Stimulated activated CD8-positive, alpha-beta memory T cell treated with anti-CD3 and anti-CD28 coated beads, Interleukin-15, amount 100 ng/mL, for 24 hours (primary cell): ENCODE measurements at regions not wholly inside any gene's neighbourhood (a gene's known extent, or its start where the extent isn't known, plus 50 kb on each side); places are given as distances from the start of the nearest gene placed in this dataset.

Source experiments
- DNase-seq: peaks from one replicate; pipeline ENCODE4 v3.0.0-alpha.2; 2020; ENCODE audit warnings: low read depth

- DNase-seq, result no peak
Measured at GRCh38 chr1:38718031-38718430, 141.5 kb downstream of the RRAGC start.

- DNase-seq, result no peak
Measured at GRCh38 chr1:38716229-38716628, 143.3 kb downstream of the RRAGC start.

GRCh38 chr1:38715415-38715814, 144.2 kb downstream of the RRAGC start:
- no peak for DNase-seq

GRCh38 chr1:38712046-38712445, 147.5 kb downstream of the RRAGC start:
- DNase-seq, result no peak

GRCh38 chr1:38708701-38709258, 150.8 kb downstream of the RRAGC start:
- no peak for DNase-seq

GRCh38 chr1:38701088-38701487, 158.5 kb downstream of the RRAGC start:
- DNase-seq, result no peak

- no peak for DNase-seq
Measured at GRCh38 chr1:38700077-38700470, 159.5 kb downstream of the RRAGC start.

GRCh38 chr1:38699330-38700076, 160.1 kb downstream of the RRAGC start:
- no peak for DNase-seq

- no peak for DNase-seq
Measured at GRCh38 chr1:38697387-38697786, 162.2 kb downstream of the RRAGC start.

- DNase-seq, result no peak
Measured at GRCh38 chr1:38696371-38696770, 163.2 kb downstream of the RRAGC start.

- DNase-seq, result no peak
Measured at GRCh38 chr1:38693759-38694158, 165.8 kb downstream of the RRAGC start.

GRCh38 chr1:38693031-38693430, 166.5 kb downstream of the RRAGC start:
- DNase-seq, result no peak

- DNase-seq, result no peak
Measured at GRCh38 chr1:38690790-38691449, 168.7 kb downstream of the RRAGC start.

- no peak for DNase-seq
Measured at GRCh38 chr1:38686927-38687255, 172.7 kb downstream of the RRAGC start.

- DNase-seq, result no peak
Measured at GRCh38 chr1:38686167-38686926, 173.2 kb downstream of the RRAGC start.

GRCh38 chr1:38685388-38685787, 174.2 kb downstream of the RRAGC start:
- DNase-seq, result no peak

GRCh38 chr1:38680801-38681510, 178.6 kb downstream of the RRAGC start:
- DNase-seq, result no peak

GRCh38 chr1:38677756-38678155, 181.8 kb downstream of the RRAGC start:
- no peak for DNase-seq

GRCh38 chr1:38677311-38677710, 182.3 kb downstream of the RRAGC start:
- DNase-seq, result no peak

GRCh38 chr1:38672692-38673091, 186.9 kb downstream of the RRAGC start:
- DNase-seq, result no peak

GRCh38 chr1:38671221-38671620, 188.4 kb downstream of the RRAGC start:
- DNase-seq, result no peak

- DNase-seq, result no peak
Measured at GRCh38 chr1:38670544-38671122, 188.9 kb downstream of the RRAGC start.
